Suprapubic skin (tissue), 4 donors: ENCODE measurements at regions not wholly inside any gene's neighbourhood (a gene's known extent, or its start where the extent isn't known, plus 50 kb on each side); places are given as distances from the start of the nearest gene placed in this dataset.

Experiments used
- DNase-seq, 2 donors: peaks; one replicate each; pipeline ENCODE4 v3.0.0-alpha.2; 2019; ENCODE audit warnings: low spot score in 2 of 2
- H3K27ac ChIP-seq: fragments of 200-600 bp; sonication (generic); one replicate; pipeline ENCODE4 v1.5.1; 2019
- H3K27me3 ChIP-seq: fragments of 200-600 bp; sonication (generic); one replicate; pipeline ENCODE4 v1.5.1; 2019
- H3K36me3 ChIP-seq: fragments of 200-600 bp; sonication (generic); one replicate; pipeline ENCODE4 v1.5.1; 2019
- H3K4me1 ChIP-seq: fragments of 200-600 bp; sonication (generic); one replicate; pipeline ENCODE4 v1.5.1; 2019
- H3K4me3 ChIP-seq: fragments of 200-600 bp; sonication (generic); one replicate; pipeline ENCODE4 v1.5.1; 2019; ENCODE audit warnings: mild to moderate bottlenecking
- H3K9me3 ChIP-seq: fragments of 200-600 bp; sonication (generic); one replicate; pipeline ENCODE4 v1.5.1; 2019
- EP300 ChIP-seq: sonication (generic); formaldehyde crosslinking; IDR thresholded peaks from one replicate; pipeline ENCODE4 v1.6.1; 2017; ENCODE audit warnings: antibody characterized with exemption
- POLR2A ChIP-seq, 2 donors: fragments of 450-650 bp; IDR thresholded peaks; one replicate each; pipeline ENCODE4 v1.6.1; 2017; ENCODE audit warnings: antibody characterized with exemption in 2 of 2, mild to moderate bottlenecking in 2 of 2, moderate library complexity in 2 of 2
- POLR2AphosphoS5 ChIP-seq, 3 donors: sonication (generic); formaldehyde crosslinking; IDR thresholded peaks; one replicate each; pipeline ENCODE4 v1.6.1; 2017; ENCODE audit warnings: antibody characterized with exemption in 3 of 3
- WGBS: methylation state at CpG from one replicate; pipeline ENCODE4 v1.1.5; 2018; 5-methylcytosine and 5-hydroxymethylcytosine counted together
- TF ChIP-seq, protein P1 (sequence below), 2 donors: fragments of 200-600 bp in 1 of 2; fragments of 450-650 bp in 1 of 2; sonication (generic) in 1 of 2; IDR thresholded peaks; one replicate each; pipeline ENCODE4 v1.5.1; 2016 to 2019; ENCODE audit warnings: antibody characterized with exemption in 2 of 2, mild to moderate bottlenecking in 1 of 2, moderate library complexity in 1 of 2

DNA sequence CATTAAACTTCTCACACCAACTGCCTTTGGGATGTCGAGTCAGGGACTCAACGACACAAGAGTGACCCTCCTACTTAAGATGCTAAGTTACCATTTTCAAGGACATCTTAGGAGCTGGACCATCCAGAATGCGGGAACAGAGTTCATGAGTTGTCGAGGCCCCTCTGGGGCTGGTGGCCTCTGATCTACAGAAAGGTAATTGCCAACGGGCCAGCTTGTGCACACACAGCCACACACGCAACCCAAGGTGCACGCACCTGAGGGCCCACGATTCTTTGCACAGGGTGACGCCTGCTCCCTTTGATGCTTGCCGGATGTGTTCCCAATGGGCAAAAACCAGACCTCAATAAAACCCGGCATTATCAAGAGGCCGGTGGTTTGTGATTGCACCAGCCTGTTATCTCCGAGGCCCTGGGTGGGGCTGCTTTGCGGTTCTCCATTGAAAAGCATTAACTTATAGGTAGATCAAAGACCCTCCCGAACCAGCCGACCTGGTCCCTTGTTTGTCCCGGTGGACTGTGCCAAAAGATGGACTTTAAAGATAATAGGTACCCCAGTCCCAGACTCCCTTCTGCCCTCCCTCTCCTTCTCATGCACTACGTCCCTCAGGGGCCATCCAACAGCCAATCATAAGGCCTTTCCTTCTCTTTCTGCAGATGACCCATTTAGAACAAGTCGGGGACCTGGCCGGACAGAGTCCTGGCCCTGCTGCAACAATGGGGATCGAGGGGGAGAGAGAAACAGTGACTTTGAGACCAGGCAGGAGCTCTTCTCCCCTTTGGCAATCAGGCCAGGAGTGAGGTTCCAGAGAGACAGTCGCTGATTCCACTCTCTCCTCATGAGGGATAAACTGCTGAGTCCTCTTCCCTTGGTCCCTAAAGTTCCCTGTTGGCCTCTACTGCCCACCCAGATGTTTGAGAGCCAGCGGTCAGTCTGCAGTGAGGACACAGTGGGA lies 292.5 kb downstream of the SOX9 start:
- Histone ChIP-seq H3K4me3 (no peak overlapping the region), H3K27me3 (no peaks in the 10 kb centered on the region), H3K27ac (no peak overlapping the region), H3K9me3 (peaks cover 18% of the 10 kb centered on the region), H3K4me1 (peaks cover 26% of the 10 kb centered on the region), H3K36me3 (no peaks in the 10 kb centered on the region)
- DNase-seq, result no peak
- TF ChIP-seq POLR2A (IDR thresholded peaks at IDR 0.05), result no peak
- no peak for TF ChIP-seq POLR2AphosphoS5 (IDR thresholded peaks at IDR 0.05)
- 80% methylated on average over 18 of the region's 23 CpGs for WGBS

- no peak overlapping the region for H3K4me3 ChIP-seq
- peaks cover 21% of the 10 kb centered on the region for H3K4me1 ChIP-seq
- H3K27ac ChIP-seq, result no peak overlapping the region
- H3K27me3 ChIP-seq, result no peaks in the 10 kb centered on the region
- TF ChIP-seq POLR2AphosphoS5 (IDR thresholded peaks at IDR 0.05), result no peak
- TF ChIP-seq POLR2A (IDR thresholded peaks at IDR 0.05), result no peak
- TF ChIP-seq, protein P1, sequence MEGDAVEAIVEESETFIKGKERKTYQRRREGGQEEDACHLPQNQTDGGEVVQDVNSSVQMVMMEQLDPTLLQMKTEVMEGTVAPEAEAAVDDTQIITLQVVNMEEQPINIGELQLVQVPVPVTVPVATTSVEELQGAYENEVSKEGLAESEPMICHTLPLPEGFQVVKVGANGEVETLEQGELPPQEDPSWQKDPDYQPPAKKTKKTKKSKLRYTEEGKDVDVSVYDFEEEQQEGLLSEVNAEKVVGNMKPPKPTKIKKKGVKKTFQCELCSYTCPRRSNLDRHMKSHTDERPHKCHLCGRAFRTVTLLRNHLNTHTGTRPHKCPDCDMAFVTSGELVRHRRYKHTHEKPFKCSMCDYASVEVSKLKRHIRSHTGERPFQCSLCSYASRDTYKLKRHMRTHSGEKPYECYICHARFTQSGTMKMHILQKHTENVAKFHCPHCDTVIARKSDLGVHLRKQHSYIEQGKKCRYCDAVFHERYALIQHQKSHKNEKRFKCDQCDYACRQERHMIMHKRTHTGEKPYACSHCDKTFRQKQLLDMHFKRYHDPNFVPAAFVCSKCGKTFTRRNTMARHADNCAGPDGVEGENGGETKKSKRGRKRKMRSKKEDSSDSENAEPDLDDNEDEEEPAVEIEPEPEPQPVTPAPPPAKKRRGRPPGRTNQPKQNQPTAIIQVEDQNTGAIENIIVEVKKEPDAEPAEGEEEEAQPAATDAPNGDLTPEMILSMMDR (IDR thresholded peaks at IDR 0.05), result no peak
- no peak for TF ChIP-seq EP300
- H3K36me3 ChIP-seq, result no peaks in the 10 kb centered on the region
- 80% methylated on average over 5 of the region's 5 CpGs for whole genome bisulfite sequencing
- H3K9me3 ChIP-seq, result peaks cover 19% of the 10 kb centered on the region
- DNase-seq, result no peak
Observed at GRCh38 chr17:72414032-72414396, 293.2 kb downstream of the SOX9 start.

GRCh38 chr17:72414967-72415853 lies 294.4 kb downstream of the SOX9 start:
- Histone ChIP-seq H3K4me3 (no peak overlapping the region), H3K9me3 (peaks cover 19% of the 10 kb centered on the region), H3K36me3 (no peaks in the 10 kb centered on the region), H3K27ac (no peak overlapping the region), H3K27me3 (no peaks in the 10 kb centered on the region), H3K4me1 (peaks cover 18% of the 10 kb centered on the region)
- DNase-seq, result no peak
- no peak for TF ChIP-seq POLR2A (IDR thresholded peaks at IDR 0.05)
- TF ChIP-seq POLR2AphosphoS5 (IDR thresholded peaks at IDR 0.05), result no peak
- TF ChIP-seq, protein P1 (IDR thresholded peaks at IDR 0.05), result no peak
- TF ChIP-seq EP300, result no peak
- WGBS, result 82% methylated on average over 9 of the region's 9 CpGs

- WGBS, result 47% methylated on average over 6 of the region's 6 CpGs
- Histone ChIP-seq H3K27me3 (no peaks in the 10 kb centered on the region), H3K27ac (no peak overlapping the region), H3K36me3 (no peaks in the 10 kb centered on the region), H3K9me3 (peaks cover 19% of the 10 kb centered on the region), H3K4me3 (no peak overlapping the region), H3K4me1 (peaks cover 27% of the 10 kb centered on the region)
- no peak for TF ChIP-seq EP300
- TF ChIP-seq, protein P1 (IDR thresholded peaks at IDR 0.05), result no peak
- no peak for TF ChIP-seq POLR2AphosphoS5 (IDR thresholded peaks at IDR 0.05)
- no peak for TF ChIP-seq POLR2A (IDR thresholded peaks at IDR 0.05)
- DNase-seq, result no peak
Observed at GRCh38 chr17:72416054-72416675, 295.3 kb downstream of the SOX9 start.

DNA sequence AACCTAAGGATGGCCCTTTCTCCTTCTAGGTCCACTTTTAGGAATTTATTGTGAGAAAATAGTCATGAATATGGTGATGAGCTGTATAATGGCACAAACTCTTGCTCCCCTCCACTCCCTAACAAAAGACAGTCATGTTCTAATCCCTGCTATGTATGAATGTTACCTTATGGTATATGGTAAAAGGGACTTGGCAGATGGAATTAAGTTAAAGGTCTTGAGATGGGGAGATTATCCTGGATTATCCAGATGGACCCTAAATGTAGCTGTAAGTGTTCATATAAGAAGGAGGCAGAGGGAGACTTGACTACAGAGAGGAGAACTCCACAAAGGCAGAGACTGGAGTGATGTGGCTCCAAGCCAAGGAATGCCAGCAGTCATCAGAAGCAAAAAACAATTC lies 296.1 kb downstream of the SOX9 start:
- TF ChIP-seq POLR2A (IDR thresholded peaks at IDR 0.05) (no peak), POLR2AphosphoS5 (IDR thresholded peaks at IDR 0.05) (no peak), EP300 (no peak)
- TF ChIP-seq, protein P1 (IDR thresholded peaks at IDR 0.05), result no peak

More for the DNA sequence above, 296.1 kb downstream of the SOX9 start:
- no peak overlapping the region for H3K27ac ChIP-seq
- H3K27me3 ChIP-seq, result no peaks in the 10 kb centered on the region
- H3K4me1 ChIP-seq, result peaks cover 21% of the 10 kb centered on the region
- H3K4me3 ChIP-seq, result no peak overlapping the region
- no peak for DNase-seq
- H3K36me3 ChIP-seq, result no peaks in the 10 kb centered on the region
- H3K9me3 ChIP-seq, result peaks cover 19% of the 10 kb centered on the region
